Endodermal cell (in vitro differentiated cells): ENCODE measurements at regions not wholly inside any gene's neighbourhood (a gene's known extent, or its start where the extent isn't known, plus 50 kb on each side); places are given as distances from the start of the nearest gene placed in this dataset.

Experiments used
- DNase-seq: peaks from one replicate; pipeline ENCODE4 v3.0.0-alpha.2; 2017
- H3K27ac ChIP-seq: 2 replicates; pipeline ENCODE4 v1.5.1; 2013; ENCODE audit warnings: mild to moderate bottlenecking, low read depth, low read length, moderate library complexity
- H3K27me3 ChIP-seq: 2 replicates; pipeline ENCODE4 v1.6.1; 2013; ENCODE audit warnings: mild to moderate bottlenecking, low read length, moderate library complexity; ENCODE audit not compliant: insufficient read depth, control insufficient read depth, poor library complexity, severe bottlenecking
- H3K36me3 ChIP-seq: 2 replicates; pipeline ENCODE4 v1.7.0; 2013; ENCODE audit warnings: mild to moderate bottlenecking, low read length, moderate library complexity; ENCODE audit not compliant: control insufficient read depth, insufficient read depth
- H3K4me1 ChIP-seq: one replicate; pipeline ENCODE4 v1.7.0; 2013; ENCODE audit warnings: low read length; ENCODE audit not compliant: control insufficient read depth, insufficient read depth
- H3K4me3 ChIP-seq: 2 replicates; pipeline ENCODE4 v1.5.1; 2013; ENCODE audit warnings: mild to moderate bottlenecking, low read length, moderate library complexity
- H3K9ac ChIP-seq: 2 replicates; pipeline ENCODE4 v1.6.1; 2013; ENCODE audit warnings: mild to moderate bottlenecking, low read length, moderate library complexity; ENCODE audit not compliant: poor library complexity, severe bottlenecking; ENCODE audit errors: extremely low read depth
- H3K9me3 ChIP-seq: 2 replicates; pipeline ENCODE4 v1.6.1; 2013; ENCODE audit warnings: mild to moderate bottlenecking, low read length, moderate library complexity; ENCODE audit not compliant: control insufficient read depth
- H3K27ac Mint-ChIP-seq: 2 replicates; pipeline ENCODE4 v1.8.0; 2020; ENCODE audit warnings: mixed read lengths
- H3K27me3 Mint-ChIP-seq: 2 replicates; pipeline ENCODE4 v1.8.0; 2021; ENCODE audit warnings: mild to moderate bottlenecking, mixed read lengths; ENCODE audit not compliant: insufficient read depth
- H3K36me3 Mint-ChIP-seq: 2 replicates; pipeline ENCODE4 v1.8.0; 2020; ENCODE audit warnings: low read depth, mixed read lengths
- H3K4me1 Mint-ChIP-seq: 2 replicates; pipeline ENCODE4 v1.8.0; 2020; ENCODE audit warnings: mixed read lengths
- H3K4me3 Mint-ChIP-seq: 2 replicates; pipeline ENCODE4 v1.8.0; 2020; ENCODE audit warnings: mild to moderate bottlenecking, moderate library complexity, mixed read lengths
- H3K9me3 Mint-ChIP-seq: 2 replicates; pipeline ENCODE4 v1.8.0; 2020; ENCODE audit warnings: mild to moderate bottlenecking, mixed read lengths
- WGBS, 2 experiments: methylation state at CpG; one replicate each; pipeline versions ENCODE4 v1.1.5 to v1.1.7; 2013; ENCODE audit warnings: missing lambda C conversion rate in 2 of 2, mixed read lengths in 1 of 2; ENCODE audit not compliant: insufficient coverage in 1 of 2, insufficient read length in 1 of 2; 5-methylcytosine and 5-hydroxymethylcytosine counted together
- TF ChIP-seq, protein P1 (sequence below): fragments of 200-600 bp; sonication (generic); conservative IDR thresholded peaks from 2 replicates; pipeline ENCODE4 v1.5.0; 2021; ENCODE audit warnings: antibody characterized with exemption, mild to moderate bottlenecking

DNA sequence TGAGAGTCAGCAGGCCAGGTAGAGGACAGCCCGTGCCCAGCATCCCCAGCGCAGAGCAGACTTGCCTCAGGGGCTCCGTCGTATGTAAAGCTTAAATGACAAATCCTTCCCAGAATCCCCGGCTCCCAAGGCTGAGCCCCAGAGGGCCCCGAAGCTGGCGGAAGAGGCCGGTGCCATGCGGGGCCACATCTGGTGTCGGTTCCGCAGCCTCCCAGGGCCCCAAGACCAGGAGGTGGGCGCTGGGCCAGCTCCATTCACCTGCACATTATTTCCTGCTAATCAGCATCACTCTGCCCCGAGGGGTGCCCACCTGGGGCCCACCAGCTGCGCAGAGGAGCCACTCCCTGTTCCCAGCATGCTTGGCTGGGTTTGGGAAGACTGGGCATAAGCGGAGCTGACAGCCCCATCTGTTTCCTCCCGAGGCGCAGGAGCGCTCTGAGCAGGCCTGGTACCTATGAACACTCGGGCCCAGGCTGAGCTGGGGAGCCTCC, 124.0 kb upstream of the PPP1R26 start:
- Mint-ChIP-seq H3K4me1 (no peaks in the 10 kb centered on the region), H3K27me3 (no peaks in the 10 kb centered on the region), H3K36me3 (no peaks in the 10 kb centered on the region), H3K9me3 (no peaks in the 10 kb centered on the region), H3K4me3 (no peak overlapping the region), H3K27ac (no peak overlapping the region)
- TF ChIP-seq, protein P1, sequence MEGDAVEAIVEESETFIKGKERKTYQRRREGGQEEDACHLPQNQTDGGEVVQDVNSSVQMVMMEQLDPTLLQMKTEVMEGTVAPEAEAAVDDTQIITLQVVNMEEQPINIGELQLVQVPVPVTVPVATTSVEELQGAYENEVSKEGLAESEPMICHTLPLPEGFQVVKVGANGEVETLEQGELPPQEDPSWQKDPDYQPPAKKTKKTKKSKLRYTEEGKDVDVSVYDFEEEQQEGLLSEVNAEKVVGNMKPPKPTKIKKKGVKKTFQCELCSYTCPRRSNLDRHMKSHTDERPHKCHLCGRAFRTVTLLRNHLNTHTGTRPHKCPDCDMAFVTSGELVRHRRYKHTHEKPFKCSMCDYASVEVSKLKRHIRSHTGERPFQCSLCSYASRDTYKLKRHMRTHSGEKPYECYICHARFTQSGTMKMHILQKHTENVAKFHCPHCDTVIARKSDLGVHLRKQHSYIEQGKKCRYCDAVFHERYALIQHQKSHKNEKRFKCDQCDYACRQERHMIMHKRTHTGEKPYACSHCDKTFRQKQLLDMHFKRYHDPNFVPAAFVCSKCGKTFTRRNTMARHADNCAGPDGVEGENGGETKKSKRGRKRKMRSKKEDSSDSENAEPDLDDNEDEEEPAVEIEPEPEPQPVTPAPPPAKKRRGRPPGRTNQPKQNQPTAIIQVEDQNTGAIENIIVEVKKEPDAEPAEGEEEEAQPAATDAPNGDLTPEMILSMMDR, result no peak
- WGBS, 2 experiments, result 89 to 100% methylated on average over 5 to 19 of the region's 19 CpGs
- Histone ChIP-seq H3K4me1 (no peaks in the 10 kb centered on the region), H3K36me3 (no peaks in the 10 kb centered on the region), H3K27me3 (no peaks in the 10 kb centered on the region), H3K9me3 (no peaks in the 10 kb centered on the region), H3K27ac (no peak overlapping the region), H3K9ac (no peak overlapping the region), H3K4me3 (no peak overlapping the region)
- no peak for DNase-seq

DNA sequence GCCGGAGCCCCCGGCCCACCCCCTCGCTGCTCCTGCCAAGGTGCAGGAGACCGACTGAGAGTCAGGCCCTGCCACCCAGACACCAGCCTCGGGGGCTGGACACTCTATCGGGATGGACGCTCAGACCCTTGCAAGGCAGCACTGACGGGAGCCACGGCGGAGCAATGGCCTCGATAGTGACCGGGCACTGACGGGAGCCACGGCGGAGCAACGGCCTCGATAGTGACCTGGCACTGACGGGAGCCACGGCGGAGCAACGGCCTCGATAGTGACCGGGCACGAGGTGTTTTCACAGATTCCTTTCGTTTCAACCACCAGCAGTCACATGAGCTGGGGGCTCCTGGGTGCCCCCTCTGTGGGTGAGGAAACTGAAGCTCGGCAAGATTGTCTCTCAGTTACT, 123.6 kb upstream of the PPP1R26 start:
- Mint-ChIP-seq H3K4me1 (no peaks in the 10 kb centered on the region), H3K9me3 (no peaks in the 10 kb centered on the region), H3K27me3 (no peaks in the 10 kb centered on the region), H3K27ac (no peak overlapping the region), H3K36me3 (no peaks in the 10 kb centered on the region), H3K4me3 (no peak overlapping the region)
- no peaks in the 10 kb centered on the region for H3K36me3 ChIP-seq
- no peak for DNase-seq
- no peak overlapping the region for H3K9ac ChIP-seq
- H3K4me3 ChIP-seq, result no peak overlapping the region
- no peaks in the 10 kb centered on the region for H3K27me3 ChIP-seq
- no peaks in the 10 kb centered on the region for H3K9me3 ChIP-seq
- TF ChIP-seq, protein P1, result no peak
- H3K4me1 ChIP-seq, result no peaks in the 10 kb centered on the region
- no peak overlapping the region for H3K27ac ChIP-seq
- WGBS, 2 experiments, result 91 to 97% methylated on average over 22 to 26 of the region's 26 CpGs

DNA sequence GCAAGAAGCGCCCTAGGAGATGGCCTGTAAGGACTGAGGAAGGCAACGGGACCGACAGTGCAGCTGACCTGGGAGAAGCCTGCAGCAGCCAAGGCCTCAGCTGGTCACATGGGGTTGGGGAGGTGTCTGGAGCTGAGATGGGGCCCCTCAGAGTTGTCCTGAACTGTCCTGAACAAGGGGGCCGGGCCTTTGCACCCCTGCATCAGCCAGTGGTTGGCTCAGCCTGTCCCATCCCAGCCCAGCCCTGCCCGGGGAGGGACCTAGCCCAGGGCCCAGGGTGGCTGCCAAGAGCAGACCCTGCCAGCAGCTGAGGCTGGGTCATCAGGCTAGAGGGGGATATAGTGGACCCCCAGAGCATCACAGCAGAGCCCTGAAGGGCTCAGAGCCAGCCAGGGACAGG, 122.8 kb upstream of the PPP1R26 start:
- Mint-ChIP-seq H3K27me3 (no peaks in the 10 kb centered on the region), H3K4me1 (no peaks in the 10 kb centered on the region), H3K27ac (no peak overlapping the region), H3K4me3 (no peak overlapping the region), H3K36me3 (no peaks in the 10 kb centered on the region), H3K9me3 (no peaks in the 10 kb centered on the region)
- Histone ChIP-seq H3K27ac (no peak overlapping the region), H3K27me3 (no peaks in the 10 kb centered on the region), H3K9ac (no peak overlapping the region), H3K4me1 (no peaks in the 10 kb centered on the region), H3K4me3 (no peak overlapping the region), H3K36me3 (no peaks in the 10 kb centered on the region), H3K9me3 (no peaks in the 10 kb centered on the region)
- TF ChIP-seq, protein P1, result no peak
- no peak for DNase-seq
- 89 to 91% methylated on average over 4 to 5 of the region's 5 CpGs for WGBS, 2 experiments
